Coronary artery (tissue), 2 donors: ENCODE measurements at regions not wholly inside any gene's neighbourhood (a gene's known extent, or its start where the extent isn't known, plus 50 kb on each side); places are given as distances from the start of the nearest gene placed in this dataset.

ENCODE experiments used
- DNase-seq: peaks from one replicate; pipeline ENCODE4 v3.0.0-alpha.2; 2017; ENCODE audit warnings: low spot score
- H3K27ac ChIP-seq, 2 donors: fragments of 200-600 bp; sonication (generic); one replicate each; pipeline ENCODE4 v1.5.1; 2016 to 2019
- H3K4me3 ChIP-seq: fragments of 200-600 bp; sonication (generic); 2 replicates; pipeline ENCODE4 v1.5.1; 2016; ENCODE audit warnings: mild to moderate bottlenecking, moderate library complexity
- TF ChIP-seq, protein P1 (sequence below): fragments of 200-600 bp; sonication (generic); IDR thresholded peaks from one replicate; pipeline ENCODE4 v1.5.1; 2019; ENCODE audit warnings: antibody characterized with exemption

DNA sequence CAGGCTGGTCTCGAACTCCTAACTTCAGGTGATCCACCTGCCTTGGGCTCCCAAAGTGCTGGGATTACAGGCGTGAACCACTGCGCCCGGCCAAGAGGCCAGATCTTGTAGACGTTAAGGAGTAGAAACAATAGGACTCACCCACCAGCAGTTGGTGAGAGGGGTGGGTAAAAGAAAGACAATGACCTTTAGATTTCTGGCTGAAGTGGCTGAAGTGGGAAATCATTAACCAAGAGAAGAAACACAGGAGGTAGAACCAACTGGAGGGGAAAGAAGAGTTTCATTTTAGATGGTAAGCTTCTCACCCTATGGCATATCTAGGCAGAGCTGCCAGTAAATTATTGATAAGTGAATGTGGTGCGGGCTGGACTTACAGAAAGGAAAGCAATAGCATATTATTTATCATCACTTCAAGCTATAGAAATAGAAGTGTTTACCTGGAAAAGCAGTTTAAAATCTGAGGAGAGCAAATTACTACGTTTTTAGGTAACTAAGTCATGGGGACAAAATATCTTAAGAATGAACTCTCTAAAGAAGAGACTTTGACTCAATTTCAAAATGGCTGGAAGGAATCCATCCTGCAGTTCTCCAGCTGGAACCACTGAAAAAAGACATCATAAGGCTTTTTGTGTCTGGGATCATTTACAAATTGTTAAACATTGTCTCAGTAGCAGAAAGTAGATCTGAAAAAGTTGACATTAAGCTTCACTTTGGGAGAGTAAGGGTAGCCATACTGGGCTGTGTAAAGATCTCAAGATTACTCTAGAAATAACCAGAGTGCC, 109.6 kb downstream of the ALDH8A1 start:
- DNase-seq, result no peak
- TF ChIP-seq, protein P1, sequence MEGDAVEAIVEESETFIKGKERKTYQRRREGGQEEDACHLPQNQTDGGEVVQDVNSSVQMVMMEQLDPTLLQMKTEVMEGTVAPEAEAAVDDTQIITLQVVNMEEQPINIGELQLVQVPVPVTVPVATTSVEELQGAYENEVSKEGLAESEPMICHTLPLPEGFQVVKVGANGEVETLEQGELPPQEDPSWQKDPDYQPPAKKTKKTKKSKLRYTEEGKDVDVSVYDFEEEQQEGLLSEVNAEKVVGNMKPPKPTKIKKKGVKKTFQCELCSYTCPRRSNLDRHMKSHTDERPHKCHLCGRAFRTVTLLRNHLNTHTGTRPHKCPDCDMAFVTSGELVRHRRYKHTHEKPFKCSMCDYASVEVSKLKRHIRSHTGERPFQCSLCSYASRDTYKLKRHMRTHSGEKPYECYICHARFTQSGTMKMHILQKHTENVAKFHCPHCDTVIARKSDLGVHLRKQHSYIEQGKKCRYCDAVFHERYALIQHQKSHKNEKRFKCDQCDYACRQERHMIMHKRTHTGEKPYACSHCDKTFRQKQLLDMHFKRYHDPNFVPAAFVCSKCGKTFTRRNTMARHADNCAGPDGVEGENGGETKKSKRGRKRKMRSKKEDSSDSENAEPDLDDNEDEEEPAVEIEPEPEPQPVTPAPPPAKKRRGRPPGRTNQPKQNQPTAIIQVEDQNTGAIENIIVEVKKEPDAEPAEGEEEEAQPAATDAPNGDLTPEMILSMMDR, result no peak
- no peak overlapping the region for H3K27ac ChIP-seq
- H3K4me3 ChIP-seq, result no peak overlapping the region

GRCh38 chr6:134835993-134836392, 113.9 kb downstream of the ALDH8A1 start:
- H3K27ac ChIP-seq, result peak overlapping the region in 1 of 2 donors; percentile 9
- TF ChIP-seq, protein P1, result no peak
- DNase-seq, result no peak
- no peak overlapping the region for H3K4me3 ChIP-seq

GRCh38 chr6:134830940-134831339, 119.0 kb downstream of the ALDH8A1 start:
- DNase-seq, result no peak
- Histone ChIP-seq H3K4me3 (no peak overlapping the region), H3K27ac (no peak overlapping the region)
- TF ChIP-seq, protein P1, result no peak

GRCh38 chr6:134830194-134830593, 119.7 kb downstream of the ALDH8A1 start:
- Histone ChIP-seq H3K4me3 (no peak overlapping the region), H3K27ac (no peak overlapping the region)
- TF ChIP-seq, protein P1, result no peak
- no peak for DNase-seq

DNA sequence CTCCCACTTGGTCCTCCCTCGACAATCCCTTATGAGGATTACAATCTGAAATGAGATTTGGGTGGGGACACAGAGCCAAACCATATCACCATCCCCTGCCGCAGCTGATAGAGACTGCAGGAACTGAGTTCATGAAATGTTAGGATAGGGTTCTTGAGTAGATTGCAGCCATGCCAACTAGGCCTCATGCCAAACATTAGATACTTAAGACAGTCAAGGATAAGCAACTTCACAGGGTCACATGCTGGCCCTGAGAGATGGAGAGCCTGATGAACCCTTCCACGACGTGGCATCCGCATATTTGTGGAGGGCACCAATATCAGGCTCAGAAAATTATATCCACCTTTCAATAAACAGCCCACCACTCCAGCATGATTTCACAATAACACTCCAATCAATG, 121.3 kb downstream of the ALDH8A1 start:
- Histone ChIP-seq H3K27ac (no peak overlapping the region), H3K4me3 (no peak overlapping the region)
- no peak for DNase-seq
- TF ChIP-seq, protein P1, result no peak

DNA sequence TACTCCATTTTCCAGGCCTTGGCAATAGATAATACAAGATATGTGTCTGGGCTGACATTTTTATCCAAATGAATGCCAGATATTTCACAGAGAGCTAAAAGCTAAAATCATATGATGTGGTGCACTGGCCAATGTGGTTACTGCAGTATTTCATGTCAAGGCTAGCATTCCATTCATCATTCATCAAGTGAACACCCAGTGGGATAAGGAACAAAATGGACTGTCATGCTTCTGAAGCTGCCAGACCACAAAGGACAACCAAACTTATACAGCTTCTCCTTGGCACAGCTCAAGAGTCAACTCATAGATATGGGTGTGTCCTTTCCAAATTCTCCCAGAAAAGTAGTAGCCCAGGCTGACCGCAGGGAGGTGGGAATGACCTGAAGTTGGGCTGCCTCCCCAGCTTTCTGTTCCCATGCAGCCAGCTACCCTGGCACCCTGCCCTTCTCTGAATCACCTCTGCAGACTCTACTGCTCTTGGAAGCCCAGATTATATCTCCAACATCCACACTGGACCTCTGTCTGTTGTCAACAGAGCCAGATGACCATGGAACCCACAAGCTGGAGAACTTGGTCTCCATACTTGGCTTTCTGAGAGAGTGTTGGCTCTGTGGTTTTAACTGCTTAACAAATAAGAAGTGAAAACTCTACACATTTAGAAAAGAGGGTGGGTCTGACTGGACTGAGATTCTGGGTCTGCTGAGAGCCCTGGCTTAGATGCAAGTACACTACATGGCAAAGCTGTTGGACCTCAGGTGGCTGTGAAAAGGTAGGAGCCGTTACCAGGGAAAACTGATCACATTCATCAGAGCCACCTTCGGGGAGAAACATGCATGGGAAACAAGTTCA, 122.8 kb downstream of the ALDH8A1 start:
- H3K27ac ChIP-seq, result peak overlapping the region in 1 of 2 donors; percentile 50
- DNase-seq, result peak; percentile 91
- H3K4me3 ChIP-seq, result no peak overlapping the region
- TF ChIP-seq, protein P1, result no peak
